Stimulated activated CD8-positive, alpha-beta memory T cell treated with anti-CD3 and anti-CD28 coated beads, Interleukin-15, amount 100 ng/mL, for 4 hours (primary cell): ENCODE measurements at regions not wholly inside any gene's neighbourhood (a gene's known extent, or its start where the extent isn't known, plus 50 kb on each side); places are given as distances from the start of the nearest gene placed in this dataset.

Source experiments
- DNase-seq, 2 donors: peaks; one replicate each; pipeline ENCODE4 v3.0.0-alpha.2; 2020; ENCODE audit warnings: low read depth in 2 of 2

- no peak for DNase-seq
Observed at GRCh38 chr11:110022548-110022947, 70.6 kb upstream of the ZC3H12C start.

- DNase-seq = no peak
Observed at GRCh38 chr11:110023711-110024110, 69.5 kb upstream of the ZC3H12C start.

DNA sequence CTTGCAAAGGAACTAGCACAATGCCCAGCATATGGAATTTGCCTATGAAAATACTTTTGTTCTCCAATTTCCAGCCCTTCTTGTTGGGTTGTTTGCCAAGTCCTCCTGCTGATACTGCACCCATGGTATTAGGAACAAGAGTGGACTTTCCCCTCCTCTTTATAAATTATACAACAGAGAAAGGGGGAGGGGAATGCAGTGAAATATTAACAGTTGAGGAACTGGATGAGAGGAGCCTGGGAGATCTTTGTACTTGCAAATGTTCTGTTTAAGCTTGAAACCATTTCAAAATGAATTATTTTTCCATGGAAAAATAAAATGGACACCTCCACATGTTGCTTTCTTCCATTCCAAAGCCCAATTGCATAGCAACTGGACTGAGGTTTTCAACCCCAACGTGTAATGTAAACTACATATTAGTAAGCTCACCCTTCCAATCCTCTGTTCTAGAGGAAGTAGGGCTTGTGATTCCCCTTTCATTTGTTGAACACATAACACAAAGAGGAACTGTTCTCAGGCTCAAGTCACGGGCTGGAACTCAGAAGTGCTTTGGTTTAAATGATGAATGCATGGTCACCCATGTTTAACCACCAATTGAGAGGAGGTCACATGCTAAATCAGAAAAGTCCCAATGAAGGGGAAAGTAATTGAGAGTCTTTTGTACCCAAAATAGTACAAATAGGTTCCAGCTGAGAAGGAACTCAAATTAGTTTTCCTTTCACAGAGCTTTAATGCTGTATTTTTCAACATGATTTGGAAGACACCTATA lies 66.2 kb upstream of the ZC3H12C start:
- no peak for DNase-seq

DNA sequence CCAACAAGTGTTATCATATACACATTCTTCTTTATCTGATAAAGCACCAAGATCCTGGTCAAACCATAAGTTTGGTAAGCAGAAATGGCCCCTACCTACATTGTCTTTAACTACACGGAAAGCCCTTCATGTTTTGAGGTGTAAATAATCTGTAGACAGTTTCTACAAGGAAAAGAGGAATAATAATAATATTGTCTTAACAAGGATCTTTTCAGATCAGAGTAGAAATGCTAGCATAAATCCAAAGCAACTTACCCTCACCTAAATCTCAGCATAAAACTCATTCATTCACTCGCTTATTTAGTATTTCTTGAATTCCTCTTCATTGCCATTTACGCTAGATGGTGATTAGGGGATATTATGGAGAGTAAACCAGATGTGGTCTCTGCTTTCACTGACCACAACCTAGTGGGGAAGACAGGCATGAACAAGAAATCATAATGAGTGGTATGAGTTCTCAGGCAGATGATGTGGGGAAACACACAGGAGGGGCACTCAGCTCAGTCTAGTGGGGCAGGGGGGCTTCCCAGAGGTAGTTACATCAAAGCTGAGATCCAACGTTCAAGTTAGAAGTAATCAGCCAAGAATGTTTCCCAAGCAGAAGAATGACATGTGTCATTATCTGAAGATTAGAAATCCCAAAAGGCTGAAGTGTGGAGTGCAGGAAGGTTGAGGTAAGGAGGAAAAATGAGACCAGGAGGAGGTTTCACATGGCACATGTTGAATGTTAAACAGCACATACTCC lies 65.4 kb upstream of the ZC3H12C start:
- DNase-seq = no peak

- DNase-seq = no peak
Observed at GRCh38 chr11:110028921-110029320, 64.3 kb upstream of the ZC3H12C start.

DNA sequence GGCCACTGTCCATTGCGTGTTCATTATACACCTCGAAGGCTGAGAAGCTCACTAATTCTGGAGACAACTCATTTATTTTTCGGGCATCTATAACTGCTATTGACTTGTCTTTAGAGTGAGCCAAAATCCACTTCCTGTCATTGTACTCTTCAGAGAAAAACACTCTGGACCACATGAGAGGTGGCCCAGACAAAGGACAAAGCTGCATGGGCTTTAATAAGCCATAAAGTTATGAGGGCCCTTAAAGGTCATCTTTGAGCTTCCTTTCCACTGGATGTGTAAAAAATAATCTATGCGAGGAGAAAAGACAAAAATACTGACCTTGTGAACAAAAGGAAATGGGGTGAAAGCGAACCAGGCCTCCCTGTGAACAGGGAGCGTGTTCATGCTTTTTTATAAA lies 63.5 kb upstream of the ZC3H12C start:
- DNase-seq = no peak

DNA sequence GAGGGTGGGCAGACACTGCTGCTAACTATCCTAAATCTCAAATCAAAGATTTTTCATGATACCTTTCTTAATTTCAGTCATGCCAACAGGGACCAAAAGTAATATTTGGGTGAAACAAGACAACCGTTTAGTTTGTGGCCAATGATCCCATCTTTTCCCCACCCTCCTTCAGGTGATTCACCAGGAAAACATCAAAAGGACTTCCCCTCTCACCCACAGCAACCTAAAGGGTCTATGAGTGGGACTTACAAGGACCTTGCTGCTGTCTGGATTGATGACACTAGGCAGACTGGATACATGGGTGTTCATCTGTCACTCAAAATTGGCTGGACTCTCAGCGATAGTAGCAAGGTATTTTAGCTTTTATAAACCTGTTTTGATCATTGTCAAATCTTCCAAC lies 62.0 kb upstream of the ZC3H12C start:
- no peak for DNase-seq

DNA sequence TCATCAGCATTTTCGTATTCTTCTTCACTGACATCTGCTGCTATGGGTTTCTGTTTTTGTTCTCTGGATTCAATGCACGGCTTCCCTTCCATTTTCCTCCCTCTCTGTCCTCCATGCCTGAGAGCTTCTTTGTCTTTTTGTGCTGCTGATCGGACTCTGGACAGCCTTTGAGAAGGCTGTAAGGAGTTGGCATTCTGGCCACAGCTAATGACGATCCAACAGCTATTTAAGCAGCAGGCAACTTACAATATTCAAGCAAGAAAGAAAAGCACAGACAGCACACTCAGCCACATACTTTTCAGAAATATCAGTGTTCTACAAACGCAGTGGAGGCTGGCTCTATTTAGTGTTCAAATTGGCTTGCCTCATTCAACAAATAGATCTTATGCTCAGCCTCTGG lies 60.9 kb upstream of the ZC3H12C start:
- DNase-seq = no peak

- DNase-seq = no peak
Observed at GRCh38 chr11:110032957-110033570, 60.1 kb upstream of the ZC3H12C start.

GRCh38 chr11:110034806-110035205 lies 58.4 kb upstream of the ZC3H12C start:
- no peak for DNase-seq

- DNase-seq = no peak
Observed at GRCh38 chr11:110035357-110035756, 57.8 kb upstream of the ZC3H12C start.

DNA sequence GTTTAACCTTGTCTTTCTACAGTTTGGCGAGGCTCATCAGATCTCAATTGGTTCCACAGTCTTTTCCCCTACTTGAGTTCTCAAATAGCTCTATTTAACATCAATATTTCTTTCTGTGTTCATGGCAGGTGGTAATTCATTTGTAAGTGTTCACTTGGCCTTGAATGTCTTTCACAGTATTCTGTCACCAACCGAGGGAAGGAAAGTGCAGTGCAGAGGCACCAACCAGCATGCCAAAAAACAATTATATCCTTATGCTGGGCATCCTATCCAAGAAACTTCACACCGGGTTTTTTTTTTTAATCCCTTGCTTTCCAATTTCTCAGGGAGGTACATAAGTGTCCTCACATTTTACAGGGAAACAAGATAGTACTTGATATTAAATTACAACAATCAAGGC lies 55.0 kb upstream of the ZC3H12C start:
- DNase-seq = no peak
